Endothelial cell of umbilical vein (primary cell): ENCODE measurements at regions not wholly inside any gene's neighbourhood (a gene's known extent, or its start where the extent isn't known, plus 50 kb on each side); places are given as distances from the start of the nearest gene placed in this dataset.

ENCODE experiments used
- BruUV-seq: library from RNA; stranded (reverse); fragments of 400-500 nt; replicated peaks from 2 replicates; lab custom pipeline; 2021; lab: Mats Ljungman, UMichigan
- CTCF ChIA-PET: fragments of 300-600, 350-600 bp; sonication (Branson Sonifier 250); formaldehyde crosslinking; loops from one replicate; lab custom pipeline; 2021; ENCODE audit warnings: antibody characterized with exemption, inconsistent platforms; lab: Charles Lee
- POLR2A ChIA-PET: fragments of 300-600, 350-600 bp; sonication (Branson Sonifier 250); formaldehyde crosslinking; loops from one replicate; lab custom pipeline; 2021; ENCODE audit warnings: antibody characterized with exemption, inconsistent platforms; lab: Charles Lee
- DNase-seq: peaks from one replicate; pipeline ENCODE4 v3.0.0-alpha.2; 2011; ENCODE audit warnings: low read depth, low spot score
- FAIRE-seq: peaks from 2 replicates; lab custom pipeline; 2011; peaks lifted over from hg19 to GRCh38; lab: Jason Lieb, UNC
- H2AFZ ChIP-seq: 2 replicates; pipeline ENCODE4 v1.6.0; 2012; ENCODE audit warnings: low read depth, low read length, control low read depth, inconsistent platforms
- H3K27ac ChIP-seq: 2 replicates; pipeline ENCODE4 v1.5.1; 2011; ENCODE audit warnings: low read depth, mild to moderate bottlenecking, control low read depth, low read length, moderate library complexity; ENCODE audit not compliant: insufficient read depth
- H3K27me3 ChIP-seq, 2 experiments: 2 replicates each; pipeline versions ENCODE4 v1.6.0 to v1.6.1; 2011; ENCODE audit warnings: low read length in 2 of 2, mixed read lengths in 1 of 2; ENCODE audit not compliant: control insufficient read depth in 2 of 2, insufficient read depth in 2 of 2
- H3K36me3 ChIP-seq, 2 experiments: 2 replicates in 1 of 2; 3 replicates in 1 of 2; pipeline ENCODE4 v1.5.1; 2011; ENCODE audit warnings: low read length in 2 of 2, mild to moderate bottlenecking in 1 of 2, moderate library complexity in 1 of 2; ENCODE audit not compliant: control insufficient read depth in 2 of 2, insufficient read depth in 2 of 2; ENCODE audit errors: extremely low read depth in 1 of 2
- H3K4me1 ChIP-seq: 3 replicates; pipeline ENCODE4 v1.5.1; 2011; ENCODE audit warnings: mild to moderate bottlenecking, low read length; ENCODE audit not compliant: control insufficient read depth, insufficient read depth; ENCODE audit errors: extremely low read depth
- H3K4me2 ChIP-seq: 2 replicates; pipeline ENCODE4 v1.6.1; 2011; ENCODE audit warnings: low read length, control low read depth, mixed read lengths; ENCODE audit not compliant: insufficient read depth
- H3K4me3 ChIP-seq, 3 experiments: fragments of 200-600 bp in 1 of 3; sonication (generic), shearing (Covaris generic) in 1 of 3; replicated peaks in 1 of 3; 2 replicates each; pipeline ENCODE4 v1.5.1; 2011 to 2016; ENCODE audit warnings: control low read depth in 3 of 3, low read length in 3 of 3, mild to moderate bottlenecking in 2 of 3, inconsistent platforms in 1 of 3, low read depth in 1 of 3, moderate library complexity in 1 of 3; ENCODE audit not compliant: insufficient read depth in 1 of 3
- H3K79me2 ChIP-seq: 2 replicates; pipeline ENCODE4 v1.6.0; 2012; ENCODE audit warnings: low read length, inconsistent platforms; ENCODE audit not compliant: control insufficient read depth, insufficient read depth
- H3K9ac ChIP-seq: replicated peaks from 2 replicates; pipeline ENCODE3; 2011; ENCODE audit warnings: low read length, control low read depth; ENCODE audit not compliant: insufficient read depth; ENCODE audit errors: extremely low read depth
- H3K9me1 ChIP-seq: replicated peaks from 3 replicates; pipeline ENCODE4 v1.6.0; 2011; ENCODE audit warnings: mild to moderate bottlenecking, low read length; ENCODE audit not compliant: control insufficient read depth, insufficient read depth; ENCODE audit errors: extremely low read depth
- H3K9me3 ChIP-seq: replicated peaks from 2 replicates; pipeline ENCODE4 v1.5.1; 2012; ENCODE audit warnings: low read length, inconsistent platforms; ENCODE audit not compliant: control insufficient read depth, insufficient read depth
- H4K20me1 ChIP-seq: replicated peaks from 2 replicates; pipeline ENCODE3; 2011; ENCODE audit warnings: mild to moderate bottlenecking, low read length; ENCODE audit not compliant: control insufficient read depth, insufficient read depth; ENCODE audit errors: extremely low read depth
- CTCF ChIP-seq, 2 donors: IDR thresholded peaks; 1 replicate in 1 of 2; 2 replicates in 1 of 2; pipeline ENCODE4 v1.5.1; 2011; ENCODE audit warnings: low read length in 2 of 2, mild to moderate bottlenecking in 2 of 2, moderate library complexity in 2 of 2, control low read depth in 1 of 2, inconsistent platforms in 1 of 2, low read depth in 1 of 2; ENCODE audit not compliant: insufficient read depth in 1 of 2; ENCODE audit errors: extremely low read depth in 1 of 2
- EZH2 ChIP-seq: IDR thresholded peaks from 2 replicates; pipeline ENCODE4 v1.6.1; 2012; ENCODE audit warnings: borderline replicate concordance, low read depth, mild to moderate bottlenecking, moderate library complexity, low read length, inconsistent platforms; ENCODE audit not compliant: severe bottlenecking
- FOS ChIP-seq: IDR thresholded peaks from 2 replicates; pipeline ENCODE4 v1.6.1; 2011; ENCODE audit warnings: mild to moderate bottlenecking, low read length, moderate library complexity, borderline replicate concordance; ENCODE audit not compliant: insufficient read depth
- GATA2 ChIP-seq: IDR thresholded peaks from 2 replicates; pipeline ENCODE4 v1.7.0; 2011; ENCODE audit warnings: low read depth, mild to moderate bottlenecking, moderate library complexity, mixed read lengths, low read length; ENCODE audit not compliant: insufficient read length, insufficient read depth
- JUN ChIP-seq: IDR thresholded peaks from 2 replicates; pipeline ENCODE4 v1.6.1; 2011; ENCODE audit warnings: borderline replicate concordance, low read depth; ENCODE audit not compliant: insufficient read length, insufficient read depth
- MAX ChIP-seq: IDR thresholded peaks from 2 replicates; pipeline ENCODE4 v1.6.1; 2011; ENCODE audit not compliant: insufficient read depth, insufficient read length
- MYC ChIP-seq: IDR thresholded peaks from one replicate; pipeline ENCODE4 v1.6.1; 2011; ENCODE audit warnings: mild to moderate bottlenecking, low read depth, low read length
- POLR2A ChIP-seq: IDR thresholded peaks from 2 replicates; pipeline ENCODE4 v1.6.1; 2012; ENCODE audit warnings: low read depth, mild to moderate bottlenecking, control low read depth, low read length
- POLR2AphosphoS5 ChIP-seq: IDR thresholded peaks from 2 replicates; pipeline ENCODE4 v1.6.1; 2012; ENCODE audit warnings: low read depth, mild to moderate bottlenecking, control low read depth, low read length, moderate library complexity; ENCODE audit not compliant: insufficient read depth
- dilution Hi-C: fragments of 300-500 bp; cut with MboI; formaldehyde crosslinking; loops from one replicate; pipeline ENCODE4 v1.15.0; 2019; ENCODE audit warnings: low sequenced_read_pairs; ENCODE audit not compliant: extremely low pct_ligation_motif_present
- intact Hi-C: fragments of 100-400 bp; cut with micrococcal nuclease; formaldehyde crosslinking; loops from one replicate; pipeline ENCODE4 v1.10.0; 2022

- BruUV-seq = no TSS peak
- Histone ChIP-seq H3K4me1 (no peaks in the 10 kb centered on the region), H3K9ac (no peak overlapping the region), H3K27ac (no peak overlapping the region), H3K4me2 (no peak overlapping the region), H3K36me3 (no peaks in the 10 kb centered on the region), H3K9me1 (no peaks in the 10 kb centered on the region), H4K20me1 (no peaks in the 10 kb centered on the region), H3K27me3 (no peaks in the 10 kb centered on the region), H3K79me2 (no peaks in the 10 kb centered on the region), H3K9me3 (no peaks in the 10 kb centered on the region), H2AFZ (no peak overlapping the region), H3K4me3 (no peak overlapping the region)
- TF ChIP-seq CTCF (IDR thresholded peaks at IDR 0.05; ENCODE audit: extremely low read depth in 1 of 2, insufficient read depth in 1 of 2, low read depth in 1 of 2, low read length in 2 of 2) = no peak
- no peak for TF ChIP-seq MAX
- no peak for TF ChIP-seq EZH2
- no peak for TF ChIP-seq FOS
- TF ChIP-seq GATA2 = no peak
- TF ChIP-seq JUN = no peak
- TF ChIP-seq POLR2AphosphoS5 = no peak
- no peak for TF ChIP-seq POLR2A
- TF ChIP-seq MYC = no peak
- CTCF ChIA-PET = no interaction called here
- DNase-seq (no peak), FAIRE-seq (no peak)
- dilution Hi-C loops (no loop called here), intact Hi-C loops (no loop called here)
- POLR2A ChIA-PET = no interaction called here
These were observed 108.9 kb upstream of the FAM20C start for GRCh38 chr7:83441-83840.
